SU-DHL-6 (cell line): ENCODE measurements at regions not wholly inside any gene's neighbourhood (a gene's known extent, or its start where the extent isn't known, plus 50 kb on each side); places are given as distances from the start of the nearest gene placed in this dataset.

Experiments
- H2AFZ ChIP-seq: fragments of 200-600 bp; sonication (generic); 2 replicates; pipeline ENCODE4 v1.6.1; 2014; ENCODE audit warnings: low read depth, mild to moderate bottlenecking, moderate library complexity, mixed read lengths, antibody characterized with exemption, low read length; ENCODE audit not compliant: severe bottlenecking
- H3F3A ChIP-seq: fragments of 200-600 bp; shearing (Covaris generic); 2 replicates; pipeline ENCODE4 v1.6.0; 2016; ENCODE audit warnings: antibody characterized with exemption, mild to moderate bottlenecking; ENCODE audit not compliant: insufficient read depth
- H3K27ac ChIP-seq: fragments of 200-600 bp; sonication (generic); 2 replicates; pipeline ENCODE4 v1.5.1; 2016; ENCODE audit warnings: low read depth, mild to moderate bottlenecking, low read length, moderate library complexity, mixed read lengths
- H3K27me3 ChIP-seq: fragments of 200-600 bp; sonication (generic), shearing (Covaris generic); 2 replicates; pipeline ENCODE4 v1.6.0; 2014; ENCODE audit warnings: mild to moderate bottlenecking, low read length
- H3K36me3 ChIP-seq: fragments of 200-600 bp; sonication (generic); 2 replicates; pipeline ENCODE4 v1.6.1; 2014; ENCODE audit warnings: mild to moderate bottlenecking, low read length, mixed read lengths
- H3K4me2 ChIP-seq: fragments of 300-600, 200-600 bp; shearing (Covaris generic), sonication (generic); 2 replicates; pipeline ENCODE4 v1.6.0; 2014; ENCODE audit warnings: low read length, low read depth, mild to moderate bottlenecking; ENCODE audit not compliant: poor library complexity, severe bottlenecking
- H3K4me3 ChIP-seq: fragments of 200-600 bp; sonication (generic); 2 replicates; pipeline ENCODE4 v1.5.1; 2014; ENCODE audit warnings: antibody characterized with exemption, low read length, mild to moderate bottlenecking, mixed read lengths; ENCODE audit not compliant: insufficient read depth, poor library complexity, severe bottlenecking
- H3K79me2 ChIP-seq: fragments of 200-600 bp; sonication (generic); 2 replicates; pipeline ENCODE4 v1.6.1; 2014; ENCODE audit warnings: mild to moderate bottlenecking, low read length, moderate library complexity; ENCODE audit not compliant: insufficient read depth
- H3K9ac ChIP-seq: fragments of 200-600 bp; sonication (generic); 2 replicates; pipeline ENCODE4 v1.7.0; 2014; ENCODE audit warnings: mild to moderate bottlenecking, low read length
- H3K9me2 ChIP-seq: fragments of 200-600 bp; sonication (generic); replicated peaks from 2 replicates; pipeline ENCODE4 v1.6.1; 2014; ENCODE audit warnings: low read length; ENCODE audit not compliant: insufficient read depth
- H3K9me3 ChIP-seq: fragments of 200-600 bp; sonication (generic); 2 replicates; pipeline ENCODE4 v1.6.1; 2014; ENCODE audit warnings: low read length, mixed read lengths; ENCODE audit not compliant: insufficient read depth
- H4K20me1 ChIP-seq: fragments of 200-600 bp; sonication (generic); 2 replicates; pipeline ENCODE4 v1.6.1; 2014; ENCODE audit warnings: low read depth, mild to moderate bottlenecking, antibody characterized with exemption, low read length, moderate library complexity, mixed read lengths
- CTCF ChIP-seq: fragments of 200-600 bp; sonication (generic); IDR thresholded peaks from one replicate; pipeline ENCODE4 v1.5.1; 2017; ENCODE audit warnings: antibody characterized with exemption, mild to moderate bottlenecking, low read length, moderate library complexity; ENCODE audit not compliant: insufficient read depth, poor library complexity, severe bottlenecking
- EZH2phosphoT487 ChIP-seq: fragments of 200-600 bp; sonication (generic), shearing (Covaris generic); conservative IDR thresholded peaks from 2 replicates; pipeline ENCODE4 v1.6.1; 2018; ENCODE audit warnings: mild to moderate bottlenecking, antibody characterized with exemption, low read length, moderate library complexity, mixed read lengths

GRCh38 chr1:194478731-194479130 lies 1292.3 kb upstream of the B3GALT2 start:
- TF ChIP-seq CTCF = no peak
- TF ChIP-seq EZH2phosphoT487 = no peak
- Histone ChIP-seq H3F3A (no peaks in the 10 kb centered on the region), H2AFZ (peak overlapping the region; percentile 46), H3K4me3 (no peak overlapping the region), H3K9ac (no peak overlapping the region), H3K36me3 (0 out of 2 replicates have a peak, but pooled peaks cover 5% of the 10 kb centered on the region), H3K4me2 (no peak overlapping the region), H3K27ac (no peak overlapping the region), H3K9me3 (no peaks in the 10 kb centered on the region), H3K27me3 (no peaks in the 10 kb centered on the region), H4K20me1 (no peaks in the 10 kb centered on the region), H3K9me2 (no peaks in the 10 kb centered on the region), H3K79me2 (no peaks in the 10 kb centered on the region)

GRCh38 chr1:194477908-194478307 lies 1291.5 kb upstream of the B3GALT2 start:
- TF ChIP-seq EZH2phosphoT487 (no peak), CTCF (no peak)

GRCh38 chr1:194476872-194477271 lies 1290.5 kb upstream of the B3GALT2 start:
- Histone ChIP-seq H3K27me3 (no peaks in the 10 kb centered on the region), H3K9me3 (no peaks in the 10 kb centered on the region), H3K36me3 (0 out of 2 replicates have a peak, but pooled peaks cover 5% of the 10 kb centered on the region), H2AFZ (no peak overlapping the region), H4K20me1 (no peaks in the 10 kb centered on the region), H3K4me2 (no peak overlapping the region), H3K4me3 (no peak overlapping the region), H3K79me2 (no peaks in the 10 kb centered on the region), H3K9ac (no peak overlapping the region), H3K27ac (no peak overlapping the region), H3F3A (no peaks in the 10 kb centered on the region), H3K9me2 (no peaks in the 10 kb centered on the region)
- TF ChIP-seq CTCF (no peak), EZH2phosphoT487 (no peak)

More at GRCh38 chr1:194477908-194478307, 1291.5 kb upstream of the B3GALT2 start:
- Histone ChIP-seq H3K9me3 (no peaks in the 10 kb centered on the region), H4K20me1 (no peaks in the 10 kb centered on the region), H3K4me3 (no peak overlapping the region), H3K79me2 (no peaks in the 10 kb centered on the region), H3F3A (no peaks in the 10 kb centered on the region), H2AFZ (no peak overlapping the region), H3K27me3 (no peaks in the 10 kb centered on the region), H3K36me3 (0 out of 2 replicates have a peak, but pooled peaks cover 5% of the 10 kb centered on the region), H3K27ac (no peak overlapping the region), H3K9ac (no peak overlapping the region), H3K9me2 (no peaks in the 10 kb centered on the region), H3K4me2 (no peak overlapping the region)
